ENCODE measurements at regions not wholly inside any gene's neighbourhood (a gene's known extent, or its start where the extent isn't known, plus 50 kb on each side); places are given as distances from the start of the nearest gene placed in this dataset.

- peaks cover 74 to 94% of the 10 kb centered on the region in 2 donors for H3K4me1 Mint-ChIP-seq
- TF ChIP-seq CTCF (IDR thresholded peaks at IDR 0.05): no peak
- Histone ChIP-seq H3K4me1 (ENCODE audit: control insufficient read depth, insufficient read depth, low read length) (peaks cover 80% of the 10 kb centered on the region), H3K36me3 (ENCODE audit: control insufficient read depth, insufficient read depth, low read length) (peaks cover 21% of the 10 kb centered on the region), H3K27ac (ENCODE audit: low read length) (peak overlapping the region; percentile 67), H3K4me3 (ENCODE audit: low read length) (peak overlapping the region; percentile 30), H3K27me3 (ENCODE audit: control insufficient read depth, insufficient read depth, low read length) (no peaks in the 10 kb centered on the region), H3K9me3 (ENCODE audit: control insufficient read depth, insufficient read depth, low read length) (no peaks in the 10 kb centered on the region)
- H3K36me3 Mint-ChIP-seq: no peaks in the 10 kb centered on the region
- H3K9me3 Mint-ChIP-seq: no peaks in the 10 kb centered on the region
- ATAC-seq: no peak
- intact Hi-C loops (cut with micrococcal nuclease): loop anchor here (5.0 kb wide), 1 partner anchor 377 kb away; no protein-coding TSS in a partner anchor
- WGBS (ENCODE audit: insufficient coverage): 80% methylated on average over 1 of the region's 7 CpGs
- peak overlapping the region; percentile 94 to 97 for H3K27ac Mint-ChIP-seq
- no peak for DNase-seq
- peak overlapping the region; percentile 97 for H3K4me3 Mint-ChIP-seq
- no peaks in the 10 kb centered on the region for H3K27me3 Mint-ChIP-seq (ENCODE audit: low read depth in 2 of 2)
These were observed 115.6 kb downstream of the GGTLC2 start for GRCh38 chr22:22759889-22760546.

GRCh38 chr22:22761606-22761962 lies 117.2 kb downstream of the GGTLC2 start:
- H3K4me1 ChIP-seq (ENCODE audit: control insufficient read depth, insufficient read depth, low read length): peaks cover 66% of the 10 kb centered on the region
- no peaks in the 10 kb centered on the region for H3K27me3 Mint-ChIP-seq (ENCODE audit: low read depth in 2 of 2)
- 100% methylated on average over 1 of the region's 1 CpG for WGBS (ENCODE audit: insufficient coverage)
- H3K36me3 Mint-ChIP-seq: no peaks in the 10 kb centered on the region
- no peak overlapping the region for H3K4me3 ChIP-seq (ENCODE audit: low read length)
- no peaks in the 10 kb centered on the region for H3K27me3 ChIP-seq (ENCODE audit: control insufficient read depth, insufficient read depth, low read length)
- no peak for ATAC-seq
- no peak overlapping the region for H3K4me3 Mint-ChIP-seq
- H3K27ac ChIP-seq (ENCODE audit: low read length): no peak overlapping the region
- H3K27ac Mint-ChIP-seq: peak overlapping the region; percentile 78 to 94
- peaks cover 24% of the 10 kb centered on the region for H3K36me3 ChIP-seq (ENCODE audit: control insufficient read depth, insufficient read depth, low read length)
- no peaks in the 10 kb centered on the region for H3K9me3 ChIP-seq (ENCODE audit: control insufficient read depth, insufficient read depth, low read length)
- no peaks in the 10 kb centered on the region for H3K9me3 Mint-ChIP-seq
- no peak for TF ChIP-seq CTCF (IDR thresholded peaks at IDR 0.05)
- H3K4me1 Mint-ChIP-seq: peaks cover 64 to 88% of the 10 kb centered on the region in 2 donors
- DNase-seq: no peak
- intact Hi-C loops (cut with micrococcal nuclease): no loop called here

GRCh38 chr22:22761963-22762772 lies 117.8 kb downstream of the GGTLC2 start:
- H3K4me1 ChIP-seq (ENCODE audit: control insufficient read depth, insufficient read depth, low read length): peaks cover 66% of the 10 kb centered on the region
- no peak for TF ChIP-seq CTCF (IDR thresholded peaks at IDR 0.05)
- Mint-ChIP-seq H3K4me1 (peaks cover 58 to 88% of the 10 kb centered on the region in 2 donors), H3K9me3 (no peaks in the 10 kb centered on the region), H3K36me3 (no peaks in the 10 kb centered on the region), H3K27me3 (ENCODE audit: low read depth in 2 of 2) (no peaks in the 10 kb centered on the region), H3K27ac (peak overlapping the region in 1 of 2 donors; percentile 78), H3K4me3 (no peak overlapping the region)
- DNase-seq (no peak), ATAC-seq (no peak)
- H3K36me3 ChIP-seq (ENCODE audit: control insufficient read depth, insufficient read depth, low read length): peaks cover 24% of the 10 kb centered on the region
- H3K27ac ChIP-seq (ENCODE audit: low read length): no peak overlapping the region
- no peaks in the 10 kb centered on the region for H3K9me3 ChIP-seq (ENCODE audit: control insufficient read depth, insufficient read depth, low read length)
- intact Hi-C loops (cut with micrococcal nuclease): no loop called here
- no peaks in the 10 kb centered on the region for H3K27me3 ChIP-seq (ENCODE audit: control insufficient read depth, insufficient read depth, low read length)
- WGBS (ENCODE audit: insufficient coverage): 96% methylated on average over 8 of the region's 8 CpGs
- no peak overlapping the region for H3K4me3 ChIP-seq (ENCODE audit: low read length)
